Right atrium auricular region (tissue), 2 donors: ENCODE measurements at regions not wholly inside any gene's neighbourhood (a gene's known extent, or its start where the extent isn't known, plus 50 kb on each side); places are given as distances from the start of the nearest gene placed in this dataset.

Experiments
- DNase-seq: peaks from one replicate; pipeline ENCODE4 v3.0.0-alpha.2; 2019; ENCODE audit warnings: low spot score
- H3K27ac ChIP-seq, 2 donors: fragments of 200-600 bp; sonication (generic); 1 replicate in 1 of 2; 2 replicates in 1 of 2; pipeline ENCODE4 v1.5.1; 2016 to 2019
- H3K27me3 ChIP-seq, 2 donors: fragments of 200-600 bp; sonication (generic); one replicate each; pipeline versions ENCODE4 v1.5.1 to v1.6.0; 2017 to 2019
- H3K36me3 ChIP-seq: fragments of 200-600 bp; sonication (generic); one replicate; pipeline ENCODE4 v1.5.1; 2016
- H3K4me1 ChIP-seq, 2 donors: fragments of 200-600 bp; sonication (generic); one replicate each; pipeline versions ENCODE4 v1.5.1 to v1.6.0; 2017 to 2019
- H3K4me3 ChIP-seq, 2 donors: fragments of 200-600 bp; sonication (generic); 1 replicate in 1 of 2; 2 replicates in 1 of 2; pipeline ENCODE4 v1.5.1; 2017 to 2019; ENCODE audit warnings: mild to moderate bottlenecking in 1 of 2, moderate library complexity in 1 of 2
- H3K9me3 ChIP-seq, 2 donors: fragments of 200-600 bp; sonication (generic); one replicate each; pipeline ENCODE4 v1.5.1; 2019
- TF ChIP-seq, protein P1 (sequence below), 2 donors: fragments of 200-600 bp; sonication (generic); IDR thresholded peaks; one replicate each; pipeline ENCODE4 v1.5.1; 2019; ENCODE audit warnings: antibody characterized with exemption in 2 of 2

DNA sequence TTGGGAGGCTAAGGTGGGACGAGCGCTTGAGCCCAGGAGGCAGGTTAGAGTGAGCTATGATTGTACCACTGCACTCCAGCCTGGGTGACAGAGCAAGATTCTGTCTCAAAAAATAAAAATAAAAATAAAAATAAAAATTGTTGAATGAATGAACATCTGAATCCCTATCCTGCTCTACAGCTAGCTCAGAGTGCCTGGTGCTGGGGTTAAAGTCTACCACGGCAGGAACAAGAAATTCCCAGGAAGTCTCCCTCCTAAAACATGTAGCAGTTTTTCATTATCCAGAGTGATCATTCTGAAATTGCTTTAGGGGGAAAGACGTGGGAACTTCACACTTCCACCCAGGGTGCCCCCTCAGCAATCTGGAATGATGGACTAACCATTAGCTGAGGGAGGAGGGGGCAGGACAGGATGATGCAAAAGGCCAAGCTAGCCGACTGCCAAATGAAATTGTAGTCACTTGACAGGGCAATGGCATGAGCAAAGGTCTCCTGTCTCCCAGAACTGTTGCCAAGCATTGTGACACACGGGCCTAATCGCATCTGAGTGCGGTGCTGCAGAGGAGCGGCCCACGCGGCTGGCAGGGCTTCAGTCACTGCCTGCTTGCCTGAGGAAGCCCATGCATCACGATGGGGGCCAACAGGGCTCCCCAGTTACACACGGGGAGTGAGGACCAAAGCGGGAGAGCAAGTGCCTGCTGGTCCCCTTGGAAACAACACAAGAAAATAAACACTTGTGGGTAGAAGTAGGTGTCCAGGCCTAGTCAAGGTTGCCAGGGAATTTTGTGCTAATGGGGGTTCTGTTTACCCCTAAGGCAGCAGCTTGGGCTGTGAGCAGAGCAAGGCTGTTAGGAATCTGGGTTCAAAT is 85.7 kb downstream of the NENF start:
- TF ChIP-seq, protein P1, sequence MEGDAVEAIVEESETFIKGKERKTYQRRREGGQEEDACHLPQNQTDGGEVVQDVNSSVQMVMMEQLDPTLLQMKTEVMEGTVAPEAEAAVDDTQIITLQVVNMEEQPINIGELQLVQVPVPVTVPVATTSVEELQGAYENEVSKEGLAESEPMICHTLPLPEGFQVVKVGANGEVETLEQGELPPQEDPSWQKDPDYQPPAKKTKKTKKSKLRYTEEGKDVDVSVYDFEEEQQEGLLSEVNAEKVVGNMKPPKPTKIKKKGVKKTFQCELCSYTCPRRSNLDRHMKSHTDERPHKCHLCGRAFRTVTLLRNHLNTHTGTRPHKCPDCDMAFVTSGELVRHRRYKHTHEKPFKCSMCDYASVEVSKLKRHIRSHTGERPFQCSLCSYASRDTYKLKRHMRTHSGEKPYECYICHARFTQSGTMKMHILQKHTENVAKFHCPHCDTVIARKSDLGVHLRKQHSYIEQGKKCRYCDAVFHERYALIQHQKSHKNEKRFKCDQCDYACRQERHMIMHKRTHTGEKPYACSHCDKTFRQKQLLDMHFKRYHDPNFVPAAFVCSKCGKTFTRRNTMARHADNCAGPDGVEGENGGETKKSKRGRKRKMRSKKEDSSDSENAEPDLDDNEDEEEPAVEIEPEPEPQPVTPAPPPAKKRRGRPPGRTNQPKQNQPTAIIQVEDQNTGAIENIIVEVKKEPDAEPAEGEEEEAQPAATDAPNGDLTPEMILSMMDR (IDR thresholded peaks at IDR 0.05) = no peak
- peak; percentile 77 for DNase-seq
- H3K4me3 ChIP-seq = no peak overlapping the region
- H3K9me3 ChIP-seq = no peaks in the 10 kb centered on the region
- peaks cover 0 to 26% of the 10 kb centered on the region in 2 donors for H3K4me1 ChIP-seq
- peak overlapping the region; percentile 70 to 80 for H3K27ac ChIP-seq
- no peaks in the 10 kb centered on the region for H3K36me3 ChIP-seq
- no peaks in the 10 kb centered on the region for H3K27me3 ChIP-seq

GRCh38 chr1:212519131-212519530 is 86.4 kb downstream of the NENF start:
- peak overlapping the region; percentile 70 to 80 for H3K27ac ChIP-seq

DNA sequence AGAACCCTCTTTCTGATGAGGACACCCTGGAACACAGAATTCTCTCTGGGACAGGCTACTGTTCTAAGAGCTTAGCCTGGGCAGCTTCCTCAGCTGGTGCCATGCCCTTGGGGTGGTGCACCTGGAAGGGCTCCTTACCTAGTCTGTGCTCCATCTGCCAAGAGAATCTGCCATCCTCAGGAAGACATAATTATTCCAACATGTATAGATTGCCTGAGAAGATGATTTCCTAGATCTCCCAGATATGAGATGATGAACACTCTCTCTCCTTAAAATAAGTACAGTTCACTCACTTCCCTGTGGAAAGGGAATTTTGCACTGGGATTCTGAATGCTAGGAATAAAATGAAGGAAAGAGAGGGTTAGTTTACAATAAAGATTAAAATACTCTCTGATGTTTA is 87.6 kb downstream of the NENF start:
- Histone ChIP-seq H3K27me3 (no peaks in the 10 kb centered on the region), H3K4me1 (peaks cover 0 to 11% of the 10 kb centered on the region in 2 donors), H3K9me3 (no peaks in the 10 kb centered on the region), H3K36me3 (no peaks in the 10 kb centered on the region), H3K4me3 (no peak overlapping the region), H3K27ac (no peak overlapping the region)
- TF ChIP-seq, protein P1 (IDR thresholded peaks at IDR 0.05) = no peak
- DNase-seq = no peak

More at GRCh38 chr1:212519131-212519530, 86.4 kb downstream of the NENF start:
- no peak for DNase-seq
- no peak overlapping the region for H3K4me3 ChIP-seq
- peaks cover 0 to 19% of the 10 kb centered on the region in 2 donors for H3K4me1 ChIP-seq
- H3K36me3 ChIP-seq = no peaks in the 10 kb centered on the region
- TF ChIP-seq, protein P1 (IDR thresholded peaks at IDR 0.05) = no peak
- no peaks in the 10 kb centered on the region for H3K9me3 ChIP-seq
- no peaks in the 10 kb centered on the region for H3K27me3 ChIP-seq

DNA sequence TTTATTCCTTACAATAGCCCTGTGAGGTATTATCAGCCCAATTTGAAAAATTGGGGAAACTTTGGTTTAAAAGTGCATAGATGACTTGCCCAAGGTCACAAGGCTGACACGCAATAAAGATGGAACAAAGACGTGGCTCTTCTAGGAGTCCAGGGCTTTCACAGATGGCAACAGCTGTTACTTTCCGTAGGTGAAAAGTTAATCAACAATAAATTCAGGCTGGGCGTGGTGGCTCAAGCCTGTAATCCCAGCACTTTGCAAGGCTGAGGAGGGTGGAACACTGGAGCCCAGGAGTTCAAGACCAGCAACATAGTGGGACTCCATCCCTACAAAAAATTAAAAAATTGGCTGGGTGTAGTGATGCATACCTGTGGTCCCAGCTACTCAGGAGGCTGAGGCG is 87.8 kb upstream of the ATF3 start:
- Histone ChIP-seq H3K4me1 (peaks cover 0 to 15% of the 10 kb centered on the region in 2 donors), H3K9me3 (no peaks in the 10 kb centered on the region)

GRCh38 chr1:212525479-212526110 is 83.0 kb upstream of the ATF3 start:
- H3K4me3 ChIP-seq = no peak overlapping the region
- TF ChIP-seq, protein P1 (IDR thresholded peaks at IDR 0.05) = no peak
- peaks cover 0 to 9% of the 10 kb centered on the region in 2 donors for H3K4me1 ChIP-seq
- H3K9me3 ChIP-seq = no peaks in the 10 kb centered on the region
- H3K36me3 ChIP-seq = no peaks in the 10 kb centered on the region
- DNase-seq = no peak
- peak overlapping the region; percentile 59 to 62 for H3K27ac ChIP-seq
- H3K27me3 ChIP-seq = no peaks in the 10 kb centered on the region

More for the DNA sequence above, 87.8 kb upstream of the ATF3 start:
- DNase-seq = no peak
- Histone ChIP-seq H3K27ac (no peak overlapping the region), H3K4me3 (no peak overlapping the region), H3K36me3 (no peaks in the 10 kb centered on the region), H3K27me3 (no peaks in the 10 kb centered on the region)
- TF ChIP-seq, protein P1 (IDR thresholded peaks at IDR 0.05) = no peak
